OCI-M2 (cell line): ENCODE measurements at regions not wholly inside any gene's neighbourhood (a gene's known extent, or its start where the extent isn't known, plus 50 kb on each side); places are given as distances from the start of the nearest gene placed in this dataset.

ENCODE experiments used
- DNase-seq: peaks from one replicate; lab custom pipeline; 2025; ENCODE audit not compliant: unreplicated experiment; lab: John Stamatoyannopoulos, UW

- DNase-seq: no peak
Measured at GRCh38 chr4:171186700-171187099, 626.5 kb upstream of the GALNTL6 start.

- DNase-seq: no peak
Measured at GRCh38 chr4:171181090-171181489, 632.1 kb upstream of the GALNTL6 start.

- DNase-seq: no peak
Measured at GRCh38 chr4:171170671-171171070, 642.5 kb upstream of the GALNTL6 start.

- DNase-seq: no peak
Measured at GRCh38 chr4:171169396-171169795, 643.8 kb upstream of the GALNTL6 start.

- DNase-seq: no peak
Measured at GRCh38 chr4:171162478-171162877, 650.7 kb upstream of the GALNTL6 start.

- no peak for DNase-seq
Measured at GRCh38 chr4:171157462-171158082, 655.6 kb upstream of the GALNTL6 start.

GRCh38 chr4:171142639-171143038, 670.6 kb upstream of the GALNTL6 start:
- no peak for DNase-seq

- DNase-seq: no peak
Measured at GRCh38 chr4:171142045-171142444, 671.2 kb upstream of the GALNTL6 start.

- DNase-seq: no peak
Measured at GRCh38 chr4:171130256-171130801, 682.9 kb upstream of the GALNTL6 start.

- no peak for DNase-seq
Measured at GRCh38 chr4:171118091-171118490, 695.1 kb upstream of the GALNTL6 start.

GRCh38 chr4:171117457-171117856, 695.7 kb upstream of the GALNTL6 start:
- no peak for DNase-seq

GRCh38 chr4:171101845-171102244, 711.4 kb upstream of the GALNTL6 start:
- DNase-seq: no peak

- no peak for DNase-seq
Measured at GRCh38 chr4:171087089-171087488, 726.1 kb upstream of the GALNTL6 start.

GRCh38 chr4:171067422-171067821, 745.8 kb upstream of the GALNTL6 start:
- DNase-seq: no peak

GRCh38 chr4:171049380-171049779, 763.8 kb upstream of the GALNTL6 start:
- no peak for DNase-seq

- no peak for DNase-seq
Measured at GRCh38 chr4:171042989-171043524, 770.1 kb upstream of the GALNTL6 start.

- DNase-seq: no peak
Measured at GRCh38 chr4:171035909-171036308, 777.3 kb upstream of the GALNTL6 start.

- DNase-seq: no peak
Measured at GRCh38 chr4:171031338-171031737, 781.9 kb upstream of the GALNTL6 start.

- DNase-seq: peak; percentile 11
Measured at GRCh38 chr4:171025776-171026175, 787.4 kb upstream of the GALNTL6 start.

- DNase-seq: no peak
Measured at GRCh38 chr4:171025343-171025742, 787.9 kb upstream of the GALNTL6 start.

- DNase-seq: no peak
Measured at GRCh38 chr4:171024720-171025303, 788.4 kb upstream of the GALNTL6 start.

- DNase-seq: no peak
Measured at GRCh38 chr4:171022824-171023230, 790.4 kb upstream of the GALNTL6 start.
